K562 (cell line): ENCODE measurements at regions not wholly inside any gene's neighbourhood (a gene's known extent, or its start where the extent isn't known, plus 50 kb on each side); places are given as distances from the start of the nearest gene placed in this dataset.
A peak's percentile ranks its signal among the peaks of the same experiment; 100 is the strongest.

ENCODE experiments used
- ATAC-seq: fragments of 200-7000 bp; cut with Tn5 transposase; 3 replicates; pipeline ENCODE4 v1.9.1; 2020; ENCODE audit warnings: moderate library complexity
- BruUV-seq: library from RNA; stranded (reverse); fragments of 400-500 nt; replicated peaks from 2 replicates; lab custom pipeline; 2021; lab: Mats Ljungman, UMichigan
- CTCF ChIA-PET: fragments of 300-600 bp; formaldehyde crosslinking; extraction: SDS; loops from one replicate; lab custom pipeline; 2021; ENCODE audit warnings: low intra/inter-chr PET ratio; lab: Yijun Ruan, JAX
- POLR2A ChIA-PET: fragments of 300-600, 350-650 bp; sonication (Branson Sonifier 250); formaldehyde crosslinking; extraction: SDS; loops from one replicate; lab custom pipeline; 2021; ENCODE audit warnings: antibody characterized with exemption, inconsistent platforms; lab: Yijun Ruan, JAX
- DNase-seq, 4 experiments: peaks; one replicate each; pipeline versions ENCODE4 v3.0.0 to v3.0.0-alpha.2; 2011 to 2018; ENCODE audit warnings: low spot score in 3 of 4, mixed read lengths in 3 of 4; ENCODE audit errors: extremely low read depth in 1 of 4
- FAIRE-seq: peaks from 2 replicates; lab custom pipeline; 2011; peaks lifted over from hg19 to GRCh38; lab: Jason Lieb, UNC
- H2AFZ ChIP-seq: 2 replicates; pipeline ENCODE4 v1.6.0; 2011; ENCODE audit warnings: low read depth, low read length, control low read depth, inconsistent platforms
- H3K27ac ChIP-seq: fragments of 200-600 bp; 3 replicates; pipeline ENCODE4 v1.8.0; 2011; ENCODE audit warnings: low read depth, mild to moderate bottlenecking, control low read depth, inconsistent platforms, low read length, moderate library complexity, mixed read lengths; ENCODE audit errors: extremely low read depth
- H3K27me3 ChIP-seq, 2 experiments: fragments of 300-600 bp in 1 of 2; 2 replicates in 1 of 2; 3 replicates in 1 of 2; pipeline versions ENCODE4 v1.6.0 to v1.8.0; 2011; ENCODE audit warnings: inconsistent platforms in 2 of 2, low read length in 2 of 2, mild to moderate bottlenecking in 1 of 2, mixed read lengths in 1 of 2, moderate library complexity in 1 of 2; ENCODE audit not compliant: control insufficient read depth in 2 of 2, insufficient read depth in 2 of 2
- H3K36me3 ChIP-seq: fragments of 300-600 bp; 3 replicates; pipeline ENCODE4 v1.8.0; 2011; ENCODE audit warnings: mild to moderate bottlenecking, low read length, inconsistent platforms; ENCODE audit not compliant: control insufficient read depth, insufficient read depth
- H3K4me1 ChIP-seq, 2 experiments: fragments of 200-600 bp in 1 of 2; replicated peaks in 1 of 2; 2 replicates in 1 of 2; 3 replicates in 1 of 2; pipeline versions ENCODE4 v1.5.1 to v1.8.0; 2011; ENCODE audit warnings: inconsistent platforms in 2 of 2, low read length in 2 of 2, mild to moderate bottlenecking in 1 of 2, mixed read lengths in 1 of 2, moderate library complexity in 1 of 2; ENCODE audit not compliant: control insufficient read depth in 2 of 2, insufficient read depth in 2 of 2
- H3K4me2 ChIP-seq: 2 replicates; pipeline ENCODE4 v1.6.1; 2011; ENCODE audit warnings: low read length, control low read depth, inconsistent platforms, mixed read lengths; ENCODE audit not compliant: insufficient read depth
- H3K4me3 ChIP-seq: fragments of 200-600 bp; sonication (generic), shearing (Covaris generic); 2 replicates; pipeline ENCODE4 v1.5.1; 2016; ENCODE audit warnings: control low read depth, inconsistent platforms
- H3K79me2 ChIP-seq: fragments of 200-600 bp; 3 replicates; pipeline ENCODE4 v1.8.0; 2011; ENCODE audit warnings: low read length, inconsistent platforms; ENCODE audit not compliant: control insufficient read depth, insufficient read depth
- H3K9ac ChIP-seq, 2 experiments: 2 replicates each; pipeline versions ENCODE4 v1.6.0 to v1.6.1; 2011; ENCODE audit warnings: low read depth in 2 of 2, low read length in 2 of 2, control low read depth in 1 of 2, inconsistent platforms in 1 of 2, mild to moderate bottlenecking in 1 of 2, mixed read lengths in 1 of 2; ENCODE audit not compliant: insufficient read depth in 1 of 2
- H3K9me1 ChIP-seq: one replicate; pipeline ENCODE4 v1.6.0; 2011; ENCODE audit warnings: inconsistent platforms, mild to moderate bottlenecking, low read length, moderate library complexity; ENCODE audit not compliant: control insufficient read depth, insufficient read depth
- H3K9me3 ChIP-seq: replicated peaks from 2 replicates; pipeline ENCODE4 v1.5.1; 2011; ENCODE audit warnings: low read depth, low read length, inconsistent platforms; ENCODE audit not compliant: control insufficient read depth, insufficient read depth
- H4K20me1 ChIP-seq: replicated peaks from 2 replicates; pipeline ENCODE4 v1.6.1; 2011; ENCODE audit warnings: low read length, inconsistent platforms, mixed read lengths; ENCODE audit not compliant: control insufficient read depth, insufficient read depth
- CHD2 ChIP-seq: IDR thresholded peaks from 2 replicates; pipeline ENCODE4 v1.6.1; 2011; ENCODE audit warnings: low read depth, low read length
- ETV5 ChIP-seq: sonication (generic); formaldehyde crosslinking; IDR thresholded peaks from 2 replicates; pipeline ENCODE4 v1.4.0; 2020; ENCODE audit warnings: low read depth, mild to moderate bottlenecking, missing genetic modification reagents
- ILK ChIP-seq: fragments of 450-650 bp; IDR thresholded peaks from 2 replicates; pipeline ENCODE4 v1.6.1; 2016; ENCODE audit warnings: missing genetic modification characterization, low read depth, mild to moderate bottlenecking, missing compliant biosample characterization, moderate library complexity, borderline replicate concordance
- KLF1 ChIP-seq: fragments of 450-650 bp; IDR thresholded peaks from 2 replicates; pipeline ENCODE4 v1.6.1; 2016; ENCODE audit warnings: missing genetic modification characterization, missing compliant biosample characterization
- PHF20 ChIP-seq: fragments of 450-650 bp; IDR thresholded peaks from 2 replicates; pipeline ENCODE4 v1.6.1; 2018; ENCODE audit not compliant: partially characterized antibody
- RFX5 ChIP-seq: IDR thresholded peaks from 2 replicates; pipeline ENCODE4 v1.6.1; 2011; ENCODE audit warnings: low read depth, mild to moderate bottlenecking, improper control_type of control experiment, low read length
- WGBS: fragments of 100-300 bp; shearing (Covaris generic); methylation state at CpG from one replicate; pipeline ENCODE4 v1.1.6; 2016; ENCODE audit warnings: low coverage, mixed read lengths; ENCODE audit not compliant: insufficient coverage; ENCODE audit errors: missing lambda C conversion rate; 5-methylcytosine and 5-hydroxymethylcytosine counted together
- in situ Hi-C: fragments of 300-500 bp; cut with MboI; formaldehyde crosslinking; loops from 4 replicates; pipeline ENCODE4 v1.15.0; 2018; ENCODE audit warnings: inconsistent platforms, mixed read lengths
- intact Hi-C: fragments of 100-400 bp; cut with micrococcal nuclease; formaldehyde crosslinking; loops from 2 replicates; pipeline ENCODE4 v1.14.2; 2022
- TF ChIP-seq, protein P1 (sequence below): fragments of 200-800 bp; sonication (Bioruptor generic); IDR thresholded peaks from 2 replicates; pipeline ENCODE4 v1.6.1; 2017; ENCODE audit warnings: missing genetic modification characterization, missing compliant biosample characterization
- TF ChIP-seq, protein P2 (sequence below): sonication (generic); formaldehyde crosslinking; IDR thresholded peaks from 2 replicates; pipeline ENCODE4 v1.8.1; 2023; ENCODE audit warnings: mild to moderate bottlenecking, missing genetic modification reagents

- Histone ChIP-seq H2AFZ (no peak overlapping the region), H3K36me3 (no peaks in the 10 kb centered on the region), H4K20me1 (no peaks in the 10 kb centered on the region), H3K4me2 (no peak overlapping the region), H3K27ac (no peak overlapping the region), H3K4me3 (no peak overlapping the region), H3K9me3 (no peaks in the 10 kb centered on the region), H3K79me2 (no peaks in the 10 kb centered on the region), H3K4me1 (no peaks in the 10 kb centered on the region), H3K27me3 (no peaks in the 10 kb centered on the region; a peak in 1 of 5 replicates), H3K9ac (no peak overlapping the region), H3K9me1 (no peaks in the 10 kb centered on the region)
- intact Hi-C loops (no loop called here), in situ Hi-C loops (no loop called here)
- CTCF ChIA-PET: no interaction called here
- POLR2A ChIA-PET: interaction anchor here (0.7 kb wide), 1 partner anchor 30 kb away, joined by 4 read pairs; no protein-coding TSS in a partner anchor
- ATAC-seq (no peak), FAIRE-seq (no peak), DNase-seq (no peak)
- TF ChIP-seq ETV5 (CRISPR knock-in tag) (no peak), RFX5 (peak; percentile 24; the same call in 1 of the 2 replicates)
- under 1% methylated on average over 6 of the region's 6 CpGs for WGBS
- no TSS peak for BruUV-seq
These were observed 525.0 kb upstream of the NRP1 start for GRCh38 chr10:33859319-33860022.

DNA sequence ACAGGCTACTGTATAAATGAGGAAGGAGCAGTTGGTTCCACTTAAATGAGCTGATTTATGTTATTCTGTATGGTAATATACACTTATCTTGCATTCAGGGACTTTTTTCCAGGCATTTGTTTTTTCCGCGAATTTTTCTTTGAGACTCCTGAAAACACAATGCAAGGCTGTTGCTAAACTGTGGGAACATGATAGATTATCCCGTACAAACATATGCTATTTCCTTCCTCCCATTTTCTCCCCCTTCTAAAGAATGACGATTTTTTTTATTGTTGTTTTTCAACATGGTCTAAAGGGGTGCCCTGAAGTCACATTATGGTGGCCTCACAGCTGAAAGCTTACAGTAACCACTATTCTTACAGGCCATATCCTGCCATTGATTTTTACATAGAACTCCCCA lies 523.9 kb upstream of the NRP1 start:
- in situ Hi-C loops: no loop called here

More for the DNA sequence above, 523.9 kb upstream of the NRP1 start:
- no peaks in the 10 kb centered on the region for H3K9me1 ChIP-seq
- DNase-seq (no peak), ATAC-seq (no peak), FAIRE-seq (no peak)
- no peak overlapping the region for H3K9ac ChIP-seq
- WGBS: 0% methylated on average over 4 of the region's 4 CpGs
- H3K27ac ChIP-seq: no peak overlapping the region
- no peak overlapping the region for H2AFZ ChIP-seq
- no TSS peak for BruUV-seq
- no peaks in the 10 kb centered on the region for H3K36me3 ChIP-seq
- no peak overlapping the region for H3K4me3 ChIP-seq
- H3K27me3 ChIP-seq: no peaks in the 10 kb centered on the region; a peak in 1 of 5 replicates
- ChIA-PET CTCF (no interaction called here), POLR2A (no interaction called here)
- H3K79me2 ChIP-seq: no peaks in the 10 kb centered on the region
- H3K4me2 ChIP-seq: no peak overlapping the region
- intact Hi-C loops: no loop called here
- H3K4me1 ChIP-seq: no peaks in the 10 kb centered on the region
- TF ChIP-seq, protein P1, sequence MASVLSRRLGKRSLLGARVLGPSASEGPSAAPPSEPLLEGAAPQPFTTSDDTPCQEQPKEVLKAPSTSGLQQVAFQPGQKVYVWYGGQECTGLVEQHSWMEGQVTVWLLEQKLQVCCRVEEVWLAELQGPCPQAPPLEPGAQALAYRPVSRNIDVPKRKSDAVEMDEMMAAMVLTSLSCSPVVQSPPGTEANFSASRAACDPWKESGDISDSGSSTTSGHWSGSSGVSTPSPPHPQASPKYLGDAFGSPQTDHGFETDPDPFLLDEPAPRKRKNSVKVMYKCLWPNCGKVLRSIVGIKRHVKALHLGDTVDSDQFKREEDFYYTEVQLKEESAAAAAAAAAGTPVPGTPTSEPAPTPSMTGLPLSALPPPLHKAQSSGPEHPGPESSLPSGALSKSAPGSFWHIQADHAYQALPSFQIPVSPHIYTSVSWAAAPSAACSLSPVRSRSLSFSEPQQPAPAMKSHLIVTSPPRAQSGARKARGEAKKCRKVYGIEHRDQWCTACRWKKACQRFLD (CRISPR knock-in tag): no peak
- TF ChIP-seq ILK (tag): no peak
- no peak for TF ChIP-seq CHD2
- no peak for TF ChIP-seq PHF20
- TF ChIP-seq, protein P2, sequence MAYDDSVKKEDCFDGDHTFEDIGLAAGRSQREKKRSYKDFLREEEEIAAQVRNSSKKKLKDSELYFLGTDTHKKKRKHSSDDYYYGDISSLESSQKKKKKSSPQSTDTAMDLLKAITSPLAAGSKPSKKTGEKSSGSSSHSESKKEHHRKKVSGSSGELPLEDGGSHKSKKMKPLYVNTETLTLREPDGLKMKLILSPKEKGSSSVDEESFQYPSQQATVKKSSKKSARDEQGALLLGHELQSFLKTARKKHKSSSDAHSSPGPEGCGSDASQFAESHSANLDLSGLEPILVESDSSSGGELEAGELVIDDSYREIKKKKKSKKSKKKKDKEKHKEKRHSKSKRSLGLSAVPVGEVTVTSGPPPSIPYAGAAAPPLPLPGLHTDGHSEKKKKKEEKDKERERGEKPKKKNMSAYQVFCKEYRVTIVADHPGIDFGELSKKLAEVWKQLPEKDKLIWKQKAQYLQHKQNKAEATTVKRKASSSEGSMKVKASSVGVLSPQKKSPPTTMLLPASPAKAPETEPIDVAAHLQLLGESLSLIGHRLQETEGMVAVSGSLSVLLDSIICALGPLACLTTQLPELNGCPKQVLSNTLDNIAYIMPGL (CRISPR knock-in tag): no peak
- TF ChIP-seq KLF1 (tag): no peak
- TF ChIP-seq, all 486 proteins: peak for 0
- H4K20me1 ChIP-seq: no peaks in the 10 kb centered on the region
- H3K9me3 ChIP-seq: no peaks in the 10 kb centered on the region
